GM12878 (cell line): ENCODE measurements at regions not wholly inside any gene's neighbourhood (a gene's known extent, or its start where the extent isn't known, plus 50 kb on each side); places are given as distances from the start of the nearest gene placed in this dataset.

Experiments
- ATAC-seq: fragments of 200-7000 bp; cut with Tn5 transposase; 3 replicates; pipeline ENCODE4 v1.9.1; 2020; ENCODE audit warnings: mild to moderate bottlenecking, moderate library complexity
- BruUV-seq: library from RNA; stranded (reverse); fragments of 400-500 nt; replicated peaks from 2 replicates; lab custom pipeline; 2021; lab: Mats Ljungman, UMichigan
- CTCF ChIA-PET: fragments of 300-600 bp; sonication (Branson Sonifier 250); formaldehyde crosslinking; extraction: SDS; loops from one replicate; lab custom pipeline; 2021; ENCODE audit warnings: inconsistent platforms; lab: Yijun Ruan, JAX
- POLR2A ChIA-PET: fragments of 350-600 bp; formaldehyde crosslinking; extraction: SDS; loops from one replicate; lab custom pipeline; 2021; ENCODE audit warnings: inconsistent platforms; lab: Charles Lee
- RAD21 ChIA-PET: fragments of 300-600 bp; sonication (Branson Sonifier 250); formaldehyde crosslinking; loops from one replicate; lab custom pipeline; 2023; ENCODE audit warnings: antibody characterized with exemption; ENCODE audit not compliant: unreplicated experiment; lab: Charles Lee
- SMC1A ChIA-PET: fragments of 300-600 bp; sonication (Branson Sonifier 250); formaldehyde crosslinking; loops from one replicate; lab custom pipeline; 2023; ENCODE audit not compliant: unreplicated experiment, uncharacterized antibody; lab: Charles Lee
- DNase-seq: peaks from one replicate; pipeline ENCODE4 v3.0.0-alpha.2; 2011; ENCODE audit warnings: low read depth, low spot score
- FAIRE-seq: peaks from 3 replicates; lab custom pipeline; 2011; peaks lifted over from hg19 to GRCh38; lab: Jason Lieb, UNC
- H2AFZ ChIP-seq: 2 replicates; pipeline ENCODE4 v1.6.0; 2011; ENCODE audit warnings: low read depth, low read length, control low read depth; ENCODE audit not compliant: control insufficient read depth
- H3K27ac ChIP-seq: 2 replicates; pipeline ENCODE4 v1.5.1; 2011; ENCODE audit warnings: control low read depth; ENCODE audit not compliant: control insufficient read depth, insufficient read depth
- H3K27me3 ChIP-seq, 2 experiments: replicated peaks in 1 of 2; 2 replicates each; pipeline versions ENCODE4 v1.6.0 to v1.6.1; 2011; ENCODE audit warnings: low read length in 1 of 2; ENCODE audit not compliant: control insufficient read depth in 2 of 2, insufficient read depth in 2 of 2
- H3K36me3 ChIP-seq, 2 experiments: 2 replicates each; pipeline ENCODE4 v1.5.1; 2011; ENCODE audit warnings: low read length in 1 of 2; ENCODE audit not compliant: control insufficient read depth in 2 of 2, insufficient read depth in 2 of 2
- H3K4me1 ChIP-seq: 2 replicates; pipeline ENCODE4 v1.6.1; 2011; ENCODE audit warnings: mild to moderate bottlenecking, low read length, moderate library complexity, mixed read lengths; ENCODE audit not compliant: control insufficient read depth, insufficient read depth
- H3K4me2 ChIP-seq: 2 replicates; pipeline ENCODE4 v1.6.0; 2011; ENCODE audit warnings: control low read depth; ENCODE audit not compliant: control insufficient read depth, insufficient read depth
- H3K4me3 ChIP-seq: fragments of 200-600 bp; sonication (generic); 2 replicates; pipeline ENCODE4 v1.5.1; 2016
- H3K79me2 ChIP-seq: 2 replicates; pipeline ENCODE4 v1.6.0; 2011; ENCODE audit warnings: low read length; ENCODE audit not compliant: control insufficient read depth, insufficient read depth
- H3K9ac ChIP-seq: 2 replicates; pipeline ENCODE4 v1.8.0; 2011; ENCODE audit warnings: low read length, control low read depth, mixed read lengths; ENCODE audit not compliant: control insufficient read depth, insufficient read depth
- H3K9me3 ChIP-seq: replicated peaks from 3 replicates; pipeline ENCODE4 v1.5.1; 2011; ENCODE audit warnings: mild to moderate bottlenecking, low read length; ENCODE audit not compliant: control insufficient read depth, insufficient read depth
- H4K20me1 ChIP-seq: 2 replicates; pipeline ENCODE4 v1.6.0; 2011; ENCODE audit not compliant: control insufficient read depth, insufficient read depth
- BMI1 ChIP-seq: fragments of 450-650 bp; IDR thresholded peaks from 2 replicates; pipeline ENCODE4 v1.6.1; 2016; ENCODE audit warnings: mild to moderate bottlenecking, moderate library complexity, borderline replicate concordance
- CHD2 ChIP-seq: IDR thresholded peaks from 2 replicates; pipeline ENCODE4 v1.6.1; 2011; ENCODE audit warnings: low read depth, low read length, improper control_type of control experiment, borderline replicate concordance
- CREM ChIP-seq: IDR thresholded peaks from 2 replicates; pipeline ENCODE4 v1.6.1; 2014; ENCODE audit warnings: antibody characterized with exemption, low read depth
- EZH2 ChIP-seq: IDR thresholded peaks from 2 replicates; pipeline ENCODE4 v1.6.1; 2012; ENCODE audit warnings: low read depth, mild to moderate bottlenecking, control low read depth, inconsistent platforms, low read length, borderline replicate concordance; ENCODE audit not compliant: control insufficient read depth
- IKZF1 ChIP-seq: fragments of 450-650 bp; conservative IDR thresholded peaks from 2 replicates; pipeline ENCODE4 v1.6.1; 2017; ENCODE audit warnings: antibody characterized with exemption, mild to moderate bottlenecking
- IRF4 ChIP-seq: IDR thresholded peaks from 2 replicates; pipeline ENCODE4 v1.6.1; 2011; ENCODE audit warnings: low read depth, low read length
- JUNB ChIP-seq: IDR thresholded peaks from 2 replicates; pipeline ENCODE4 v1.6.1; 2016; ENCODE audit warnings: antibody characterized with exemption, mild to moderate bottlenecking
- KLF5 ChIP-seq: fragments of 450-650 bp; IDR thresholded peaks from 2 replicates; pipeline ENCODE4 v1.6.1; 2014; ENCODE audit warnings: mild to moderate bottlenecking; ENCODE audit not compliant: partially characterized antibody
- MXI1 ChIP-seq: fragments of 150-350 bp; IDR thresholded peaks from 2 replicates; pipeline ENCODE4 v1.6.1; 2011; ENCODE audit warnings: low read depth, mild to moderate bottlenecking, inconsistent platforms, low read length, improper control_type of control experiment
- NR2C1 ChIP-seq: fragments of 450-650 bp; IDR thresholded peaks from 2 replicates; pipeline ENCODE4 v1.6.1; 2017; ENCODE audit warnings: antibody characterized with exemption, mild to moderate bottlenecking, moderate library complexity
- NR2C2 ChIP-seq: IDR thresholded peaks from 2 replicates; pipeline ENCODE4 v1.6.1; 2011; ENCODE audit warnings: borderline replicate concordance, low read depth; ENCODE audit not compliant: control insufficient read depth, insufficient read length
- POLR2AphosphoS5 ChIP-seq: IDR thresholded peaks from 2 replicates; pipeline ENCODE4 v1.6.1; 2011; ENCODE audit warnings: mild to moderate bottlenecking, low read length, inconsistent platforms
- SIN3A ChIP-seq: IDR thresholded peaks from 2 replicates; pipeline ENCODE4 v1.6.1; 2012; ENCODE audit warnings: low read depth, low read length, improper control_type of control experiment
- SIX5 ChIP-seq: IDR thresholded peaks from 2 replicates; pipeline ENCODE4 v1.6.1; 2011; ENCODE audit warnings: mild to moderate bottlenecking, low read depth, low read length, moderate library complexity; ENCODE audit not compliant: severe bottlenecking
- SMARCA5 ChIP-seq: fragments of 450-650 bp; IDR thresholded peaks from 2 replicates; pipeline ENCODE4 v1.6.1; 2017; ENCODE audit warnings: mild to moderate bottlenecking
- SRF ChIP-seq, 2 experiments: IDR thresholded peaks; 2 replicates each; pipeline ENCODE4 v1.6.1; 2011; ENCODE audit warnings: low read depth in 2 of 2, low read length in 2 of 2, mild to moderate bottlenecking in 1 of 2, moderate library complexity in 1 of 2
- STAT1 ChIP-seq: fragments of 450-650 bp; conservative IDR thresholded peaks from 2 replicates; pipeline ENCODE4 v1.6.1; 2014; ENCODE audit warnings: antibody characterized with exemption, mild to moderate bottlenecking
- WGBS: methylation state at CpG from one replicate; pipeline ENCODE4 v1.1.6; 2016; ENCODE audit warnings: low lambda C conversion rate; ENCODE audit not compliant: insufficient replicate concordance, insufficient coverage; ENCODE audit errors: missing lambda C conversion rate; 5-methylcytosine and 5-hydroxymethylcytosine counted together
- in situ Hi-C: fragments of 300-500 bp; cut with MboI; formaldehyde crosslinking; loops from 9 replicates; pipeline ENCODE4 v1.14.3; 2018; ENCODE audit warnings: mixed read lengths
- intact Hi-C: fragments of 100-400 bp; cut with micrococcal nuclease; formaldehyde crosslinking; loops from one replicate; pipeline ENCODE4 v1.14.2; 2022; ENCODE audit not compliant: unreplicated experiment
- TF ChIP-seq, protein P1 (sequence below): fragments of 450-650 bp; conservative IDR thresholded peaks from 2 replicates; pipeline ENCODE4 v1.6.1; 2017; ENCODE audit warnings: mild to moderate bottlenecking, moderate library complexity
- TF ChIP-seq, protein P2 (sequence below): IDR thresholded peaks from 2 replicates; pipeline ENCODE4 v1.6.1; 2012; ENCODE audit warnings: low read depth, low read length, improper control_type of control experiment
- TF ChIP-seq, protein P3 (sequence below): fragments of 450-650 bp; IDR thresholded peaks from 2 replicates; pipeline ENCODE4 v1.6.1; 2018; ENCODE audit warnings: borderline replicate concordance, mild to moderate bottlenecking; ENCODE audit not compliant: partially characterized antibody

DNA sequence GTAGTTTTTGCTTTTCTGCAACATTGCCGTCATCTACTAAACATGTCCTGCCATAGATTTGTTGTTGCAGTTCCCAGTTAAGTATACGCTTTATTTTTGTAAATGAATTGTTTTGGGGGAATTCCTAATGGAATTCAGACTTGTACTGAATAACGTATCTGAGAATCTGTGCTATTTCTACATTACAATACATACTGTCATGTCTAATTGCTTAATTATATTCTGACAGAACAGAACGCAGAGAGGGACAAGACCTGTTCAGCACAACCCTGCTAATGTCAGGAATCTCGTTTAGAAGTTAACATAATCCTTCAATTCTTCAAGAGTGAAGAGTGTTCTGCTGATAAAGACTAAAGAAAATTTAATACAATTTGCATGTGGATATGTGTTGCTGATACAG is 861.1 kb upstream of the KLHL1 start:
- Histone ChIP-seq H3K4me1 (no peaks in the 10 kb centered on the region), H4K20me1 (no peaks in the 10 kb centered on the region), H3K79me2 (no peaks in the 10 kb centered on the region), H3K4me2 (no peak overlapping the region), H3K9me3 (no peaks in the 10 kb centered on the region), H3K27ac (no peak overlapping the region), H3K9ac (no peak overlapping the region), H3K27me3 (no peaks in the 10 kb centered on the region), H3K36me3 (no peaks in the 10 kb centered on the region), H2AFZ (no peak overlapping the region), H3K4me3 (no peak overlapping the region)
- FAIRE-seq (no peak), ATAC-seq (no peak), DNase-seq (no peak)
- ChIA-PET RAD21 (no interaction called here), SMC1A (interaction anchor here (0.7 kb wide), 1 partner anchor 15 kb away, joined by 3 read pairs; no protein-coding TSS in a partner anchor), POLR2A (no interaction called here), CTCF (no interaction called here)
- in situ Hi-C loops: no loop called here
- 12% methylated on average over 5 of the region's 5 CpGs for WGBS
- no TSS peak for BruUV-seq
- TF ChIP-seq CHD2 (no peak), SRF (IDR thresholded peaks at IDR 0.05; ENCODE audit: low read depth in 2 of 2, low read length in 2 of 2) (no peak), JUNB (no peak), NR2C2 (no peak), STAT1 (no peak), SIN3A (no peak), CREM (no peak), SMARCA5 (no peak), POLR2AphosphoS5 (no peak), KLF5 (no peak), IRF4 (no peak), MXI1 (no peak), NR2C1 (no peak), BMI1 (no peak), IKZF1 (no peak), SIX5 (no peak), EZH2 (no peak)
- TF ChIP-seq, protein P1, sequence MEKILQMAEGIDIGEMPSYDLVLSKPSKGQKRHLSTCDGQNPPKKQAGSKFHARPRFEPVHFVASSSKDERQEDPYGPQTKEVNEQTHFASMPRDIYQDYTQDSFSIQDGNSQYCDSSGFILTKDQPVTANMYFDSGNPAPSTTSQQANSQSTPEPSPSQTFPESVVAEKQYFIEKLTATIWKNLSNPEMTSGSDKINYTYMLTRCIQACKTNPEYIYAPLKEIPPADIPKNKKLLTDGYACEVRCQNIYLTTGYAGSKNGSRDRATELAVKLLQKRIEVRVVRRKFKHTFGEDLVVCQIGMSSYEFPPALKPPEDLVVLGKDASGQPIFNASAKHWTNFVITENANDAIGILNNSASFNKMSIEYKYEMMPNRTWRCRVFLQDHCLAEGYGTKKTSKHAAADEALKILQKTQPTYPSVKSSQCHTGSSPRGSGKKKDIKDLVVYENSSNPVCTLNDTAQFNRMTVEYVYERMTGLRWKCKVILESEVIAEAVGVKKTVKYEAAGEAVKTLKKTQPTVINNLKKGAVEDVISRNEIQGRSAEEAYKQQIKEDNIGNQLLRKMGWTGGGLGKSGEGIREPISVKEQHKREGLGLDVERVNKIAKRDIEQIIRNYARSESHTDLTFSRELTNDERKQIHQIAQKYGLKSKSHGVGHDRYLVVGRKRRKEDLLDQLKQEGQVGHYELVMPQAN: no peak
- TF ChIP-seq, protein P2, sequence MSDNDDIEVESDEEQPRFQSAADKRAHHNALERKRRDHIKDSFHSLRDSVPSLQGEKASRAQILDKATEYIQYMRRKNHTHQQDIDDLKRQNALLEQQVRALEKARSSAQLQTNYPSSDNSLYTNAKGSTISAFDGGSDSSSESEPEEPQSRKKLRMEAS: no peak
- TF ChIP-seq, protein P3, sequence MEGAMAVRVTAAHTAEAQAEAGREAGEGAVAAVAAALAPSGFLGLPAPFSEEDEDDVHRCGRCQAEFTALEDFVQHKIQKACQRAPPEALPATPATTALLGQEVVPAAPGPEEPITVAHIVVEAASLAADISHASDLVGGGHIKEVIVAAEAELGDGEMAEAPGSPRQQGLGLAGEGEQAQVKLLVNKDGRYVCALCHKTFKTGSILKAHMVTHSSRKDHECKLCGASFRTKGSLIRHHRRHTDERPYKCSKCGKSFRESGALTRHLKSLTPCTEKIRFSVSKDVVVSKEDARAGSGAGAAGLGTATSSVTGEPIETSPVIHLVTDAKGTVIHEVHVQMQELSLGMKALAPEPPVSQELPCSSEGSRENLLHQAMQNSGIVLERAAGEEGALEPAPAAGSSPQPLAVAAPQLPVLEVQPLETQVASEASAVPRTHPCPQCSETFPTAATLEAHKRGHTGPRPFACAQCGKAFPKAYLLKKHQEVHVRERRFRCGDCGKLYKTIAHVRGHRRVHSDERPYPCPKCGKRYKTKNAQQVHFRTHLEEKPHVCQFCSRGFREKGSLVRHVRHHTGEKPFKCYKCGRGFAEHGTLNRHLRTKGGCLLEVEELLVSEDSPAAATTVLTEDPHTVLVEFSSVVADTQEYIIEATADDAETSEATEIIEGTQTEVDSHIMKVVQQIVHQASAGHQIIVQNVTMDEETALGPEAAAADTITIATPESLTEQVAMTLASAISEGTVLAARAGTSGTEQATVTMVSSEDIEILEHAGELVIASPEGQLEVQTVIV: no peak
- intact Hi-C loops: no loop called here
